ENCODE measurements at regions not wholly inside any gene's neighbourhood (a gene's known extent, or its start where the extent isn't known, plus 50 kb on each side); places are given as distances from the start of the nearest gene placed in this dataset.

GRCh38 chr9:85081963-85082362 is 412.4 kb downstream of the NTRK2 start:
- Histone ChIP-seq H3K79me2 (ENCODE audit: control insufficient read depth, insufficient read depth, low read length) (no peaks in the 10 kb centered on the region), H3K4me2 (ENCODE audit: control insufficient read depth, extremely low read depth, insufficient read depth, low read depth, low read length) (no peak overlapping the region), H3K4me3 (ENCODE audit: control insufficient read depth in 2 of 3, extremely low read depth in 1 of 3, insufficient read depth in 2 of 3, low read depth in 1 of 3, low read length in 3 of 3) (no peak overlapping the region), H3K9me1 (ENCODE audit: control insufficient read depth, extremely low read depth, insufficient read depth, low read length) (no peaks in the 10 kb centered on the region), H3K4me1 (ENCODE audit: control insufficient read depth, extremely low read depth, insufficient read depth, low read length) (no peaks in the 10 kb centered on the region), H3K27ac (ENCODE audit: control insufficient read depth, insufficient read depth, low read length) (no peak overlapping the region), H3K27me3 (ENCODE audit: control insufficient read depth, extremely low read depth, insufficient read depth, low read length) (no peaks in the 10 kb centered on the region), H3K9ac (ENCODE audit: control insufficient read depth, extremely low read depth, insufficient read depth, low read length) (no peak overlapping the region), H3K9me3 (ENCODE audit: control insufficient read depth, low read depth, low read length) (no peaks in the 10 kb centered on the region), H2AFZ (ENCODE audit: control insufficient read depth, low read length) (no peak overlapping the region), H3K36me3 (ENCODE audit: control insufficient read depth in 2 of 2, extremely low read depth in 1 of 2, insufficient read depth in 2 of 2, low read length in 2 of 2) (no peaks in the 10 kb centered on the region), H4K20me1 (ENCODE audit: control insufficient read depth, extremely low read depth, insufficient read depth, low read length) (no peaks in the 10 kb centered on the region)
- DNase-seq (ENCODE audit: low read depth, low spot score), result no peak
- no peak for TF ChIP-seq EZH2 (IDR thresholded peaks at IDR 0.05; ENCODE audit: low read length)
- TF ChIP-seq, protein P1, sequence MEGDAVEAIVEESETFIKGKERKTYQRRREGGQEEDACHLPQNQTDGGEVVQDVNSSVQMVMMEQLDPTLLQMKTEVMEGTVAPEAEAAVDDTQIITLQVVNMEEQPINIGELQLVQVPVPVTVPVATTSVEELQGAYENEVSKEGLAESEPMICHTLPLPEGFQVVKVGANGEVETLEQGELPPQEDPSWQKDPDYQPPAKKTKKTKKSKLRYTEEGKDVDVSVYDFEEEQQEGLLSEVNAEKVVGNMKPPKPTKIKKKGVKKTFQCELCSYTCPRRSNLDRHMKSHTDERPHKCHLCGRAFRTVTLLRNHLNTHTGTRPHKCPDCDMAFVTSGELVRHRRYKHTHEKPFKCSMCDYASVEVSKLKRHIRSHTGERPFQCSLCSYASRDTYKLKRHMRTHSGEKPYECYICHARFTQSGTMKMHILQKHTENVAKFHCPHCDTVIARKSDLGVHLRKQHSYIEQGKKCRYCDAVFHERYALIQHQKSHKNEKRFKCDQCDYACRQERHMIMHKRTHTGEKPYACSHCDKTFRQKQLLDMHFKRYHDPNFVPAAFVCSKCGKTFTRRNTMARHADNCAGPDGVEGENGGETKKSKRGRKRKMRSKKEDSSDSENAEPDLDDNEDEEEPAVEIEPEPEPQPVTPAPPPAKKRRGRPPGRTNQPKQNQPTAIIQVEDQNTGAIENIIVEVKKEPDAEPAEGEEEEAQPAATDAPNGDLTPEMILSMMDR (optimal IDR thresholded peaks at IDR 0.05 in 1 of 3, IDR thresholded peaks at IDR 0.05 in 1 of 3, conservative IDR thresholded peaks at IDR 0.05 in 1 of 3; ENCODE audit: extremely low read depth in 1 of 3, insufficient read depth in 2 of 3, low read length in 3 of 3), result no peak
- dilution Hi-C loops (cut with MboI; ENCODE audit: extremely low pct_ligation_motif_present, low sequenced_read_pairs), result no loop called here
- no peak for FAIRE-seq

DNA sequence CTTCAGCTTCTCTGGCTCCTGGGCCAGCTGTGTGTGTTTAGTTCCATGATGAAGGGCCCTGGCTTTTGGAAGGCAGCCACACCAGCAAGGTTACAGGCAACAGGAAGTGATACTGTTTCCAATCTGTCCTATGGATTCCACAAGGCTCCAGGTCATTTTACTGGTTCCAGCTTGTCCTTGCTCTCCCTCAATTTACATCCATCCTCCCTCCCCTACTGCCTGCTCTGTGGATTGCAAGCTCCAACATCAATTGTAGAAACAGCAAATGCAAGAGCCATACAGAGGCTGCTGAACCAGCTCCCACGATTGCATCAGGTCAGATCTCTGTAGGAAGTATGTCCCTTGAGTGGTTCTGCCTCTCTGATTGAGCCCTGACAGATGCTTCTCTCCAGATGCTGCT is 409.8 kb downstream of the NTRK2 start:
- H3K79me2 ChIP-seq (ENCODE audit: control insufficient read depth, insufficient read depth, low read length), result no peaks in the 10 kb centered on the region
- H4K20me1 ChIP-seq (ENCODE audit: control insufficient read depth, extremely low read depth, insufficient read depth, low read length), result no peaks in the 10 kb centered on the region
- H3K9me1 ChIP-seq (ENCODE audit: control insufficient read depth, extremely low read depth, insufficient read depth, low read length), result no peaks in the 10 kb centered on the region
- no peak overlapping the region for H2AFZ ChIP-seq (ENCODE audit: control insufficient read depth, low read length)
- H3K36me3 ChIP-seq (ENCODE audit: control insufficient read depth in 2 of 2, extremely low read depth in 1 of 2, insufficient read depth in 2 of 2, low read length in 2 of 2), result no peaks in the 10 kb centered on the region
- no peak for FAIRE-seq
- no peaks in the 10 kb centered on the region for H3K4me1 ChIP-seq (ENCODE audit: control insufficient read depth, extremely low read depth, insufficient read depth, low read length)
- TF ChIP-seq, protein P1 (optimal IDR thresholded peaks at IDR 0.05 in 1 of 3, IDR thresholded peaks at IDR 0.05 in 1 of 3, conservative IDR thresholded peaks at IDR 0.05 in 1 of 3; ENCODE audit: extremely low read depth in 1 of 3, insufficient read depth in 2 of 3, low read length in 3 of 3), result peak in 1 of 3 experiments; percentile 26
- no peak for TF ChIP-seq EZH2 (IDR thresholded peaks at IDR 0.05; ENCODE audit: low read length)
- H3K9me3 ChIP-seq (ENCODE audit: control insufficient read depth, low read depth, low read length), result no peaks in the 10 kb centered on the region
- no peak overlapping the region for H3K4me3 ChIP-seq (ENCODE audit: control insufficient read depth in 2 of 3, extremely low read depth in 1 of 3, insufficient read depth in 2 of 3, low read depth in 1 of 3, low read length in 3 of 3)
- no peak for DNase-seq (ENCODE audit: low read depth, low spot score)
- no peak overlapping the region for H3K9ac ChIP-seq (ENCODE audit: control insufficient read depth, extremely low read depth, insufficient read depth, low read length)
- dilution Hi-C loops (cut with MboI; ENCODE audit: extremely low pct_ligation_motif_present, low sequenced_read_pairs), result no loop called here
- no peak overlapping the region for H3K4me2 ChIP-seq (ENCODE audit: control insufficient read depth, extremely low read depth, insufficient read depth, low read depth, low read length)
- H3K27ac ChIP-seq (ENCODE audit: control insufficient read depth, insufficient read depth, low read length), result no peak overlapping the region
- no peaks in the 10 kb centered on the region for H3K27me3 ChIP-seq (ENCODE audit: control insufficient read depth, extremely low read depth, insufficient read depth, low read length)
